Activated CD4-positive, alpha-beta T cell treated with anti-CD3 and anti-CD28 coated beads, Interleukin-2, amount 10 ng/mL, durations not matched to agents 7 days and 5 days (primary cell): ENCODE measurements at regions not wholly inside any gene's neighbourhood (a gene's known extent, or its start where the extent isn't known, plus 50 kb on each side); places are given as distances from the start of the nearest gene placed in this dataset.

ENCODE experiments used
- CTCF ChIA-PET: fragments of 350-600 bp; sonication (Branson Sonifier 250); formaldehyde crosslinking; loops from one replicate; lab custom pipeline; 2021; ENCODE audit warnings: antibody characterized with exemption; lab: Charles Lee
- POLR2A ChIA-PET: fragments of 350-600 bp; sonication (Branson Sonifier 250); formaldehyde crosslinking; loops from one replicate; lab custom pipeline; 2021; ENCODE audit warnings: antibody characterized with exemption; lab: Charles Lee
- DNase-seq: peaks from one replicate; pipeline ENCODE4 v3.0.0-alpha.2; 2020
- H3K27ac Mint-ChIP-seq: one replicate; pipeline ENCODE4 v1.8.0; 2021; ENCODE audit warnings: mild to moderate bottlenecking, moderate library complexity, mixed read lengths
- H3K27me3 Mint-ChIP-seq: one replicate; pipeline ENCODE4 v1.8.0; 2021; ENCODE audit warnings: mixed read lengths
- H3K36me3 Mint-ChIP-seq: one replicate; pipeline ENCODE4 v1.8.0; 2021; ENCODE audit warnings: low read depth, mixed read lengths
- H3K4me1 Mint-ChIP-seq: one replicate; pipeline ENCODE4 v1.8.0; 2021; ENCODE audit warnings: mixed read lengths
- H3K4me3 Mint-ChIP-seq: one replicate; pipeline ENCODE4 v1.8.0; 2021; ENCODE audit warnings: mild to moderate bottlenecking, moderate library complexity, mixed read lengths
- H3K9me3 Mint-ChIP-seq: one replicate; pipeline ENCODE4 v1.8.0; 2021; ENCODE audit warnings: mixed read lengths

- H3K4me1 Mint-ChIP-seq = no peaks in the 10 kb centered on the region
- DNase-seq = no peak
- H3K9me3 Mint-ChIP-seq = peaks cover 3% of the 10 kb centered on the region
- POLR2A ChIA-PET = no interaction called here
- H3K27ac Mint-ChIP-seq = no peak overlapping the region
- peaks cover 2% of the 10 kb centered on the region for H3K27me3 Mint-ChIP-seq
- H3K4me3 Mint-ChIP-seq = no peak overlapping the region
- no peaks in the 10 kb centered on the region for H3K36me3 Mint-ChIP-seq
- CTCF ChIA-PET = no interaction called here
Measured at GRCh38 chr2:217070043-217070430, 210.2 kb upstream of the TNP1 start.

- Mint-ChIP-seq H3K27me3 (peaks cover 2% of the 10 kb centered on the region), H3K9me3 (peaks cover 3% of the 10 kb centered on the region), H3K4me3 (no peak overlapping the region), H3K27ac (no peak overlapping the region), H3K4me1 (no peaks in the 10 kb centered on the region), H3K36me3 (no peaks in the 10 kb centered on the region)
- no peak for DNase-seq
- ChIA-PET CTCF (no interaction called here), POLR2A (no interaction called here)
Measured at GRCh38 chr2:217069263-217070042, 209.6 kb upstream of the TNP1 start.

- no peak overlapping the region for H3K27ac Mint-ChIP-seq
- no peak for DNase-seq
Measured at GRCh38 chr2:217068677-217069250, 208.9 kb upstream of the TNP1 start.

GRCh38 chr2:217067787-217068186 is 207.9 kb upstream of the TNP1 start:
- Mint-ChIP-seq H3K27ac (no peak overlapping the region), H3K4me1 (no peaks in the 10 kb centered on the region), H3K4me3 (no peak overlapping the region), H3K27me3 (peaks cover 4% of the 10 kb centered on the region), H3K36me3 (no peaks in the 10 kb centered on the region), H3K9me3 (peaks cover 3% of the 10 kb centered on the region)
- CTCF ChIA-PET = no interaction called here
- no peak for DNase-seq
- POLR2A ChIA-PET = no interaction called here

More at GRCh38 chr2:217068677-217069250, 208.9 kb upstream of the TNP1 start:
- Mint-ChIP-seq H3K4me3 (no peak overlapping the region), H3K9me3 (peaks cover 3% of the 10 kb centered on the region), H3K4me1 (no peaks in the 10 kb centered on the region), H3K36me3 (no peaks in the 10 kb centered on the region), H3K27me3 (peaks cover 2% of the 10 kb centered on the region)
- ChIA-PET POLR2A (no interaction called here), CTCF (no interaction called here)

- H3K36me3 Mint-ChIP-seq = no peaks in the 10 kb centered on the region
- H3K27me3 Mint-ChIP-seq = peaks cover 4% of the 10 kb centered on the region
- POLR2A ChIA-PET = no interaction called here
- H3K9me3 Mint-ChIP-seq = peaks cover 3% of the 10 kb centered on the region
- no peak overlapping the region for H3K4me3 Mint-ChIP-seq
- no peaks in the 10 kb centered on the region for H3K4me1 Mint-ChIP-seq
- CTCF ChIA-PET = interaction anchor here (0.6 kb wide), 1 partner anchor 91 kb away, joined by 3 read pairs; no protein-coding TSS in a partner anchor
- no peak overlapping the region for H3K27ac Mint-ChIP-seq
- DNase-seq = no peak
Measured at GRCh38 chr2:217066510-217067270, 206.8 kb upstream of the TNP1 start.

- peaks cover 4% of the 10 kb centered on the region for H3K27me3 Mint-ChIP-seq
- no peak overlapping the region for H3K4me3 Mint-ChIP-seq
- H3K4me1 Mint-ChIP-seq = no peaks in the 10 kb centered on the region
- no peaks in the 10 kb centered on the region for H3K36me3 Mint-ChIP-seq
- ChIA-PET CTCF (no interaction called here), POLR2A (no interaction called here)
- peaks cover 3% of the 10 kb centered on the region for H3K9me3 Mint-ChIP-seq
- DNase-seq = no peak
- H3K27ac Mint-ChIP-seq = no peak overlapping the region
Measured at GRCh38 chr2:217065695-217066405, 206.0 kb upstream of the TNP1 start.

- H3K9me3 Mint-ChIP-seq = peaks cover 3% of the 10 kb centered on the region
- CTCF ChIA-PET = interaction anchor here (1.2 kb wide), 1 partner anchor 9 kb away, joined by 4 read pairs; no protein-coding TSS in a partner anchor
Measured at GRCh38 chr2:217065012-217065290, 205.1 kb upstream of the TNP1 start.

GRCh38 chr2:217064234-217065011 is 204.6 kb upstream of the TNP1 start:
- Mint-ChIP-seq H3K9me3 (peaks cover 3% of the 10 kb centered on the region), H3K36me3 (no peaks in the 10 kb centered on the region), H3K4me1 (no peaks in the 10 kb centered on the region), H3K4me3 (no peak overlapping the region), H3K27ac (no peak overlapping the region), H3K27me3 (peaks cover 4% of the 10 kb centered on the region)
- DNase-seq = no peak
- ChIA-PET POLR2A (interaction anchor here (0.6 kb wide), 1 partner anchor 15 kb away, joined by 3 read pairs; no protein-coding TSS in a partner anchor), CTCF (interaction anchor here (1.2 kb wide), 1 partner anchor 10 kb away, joined by 4 read pairs; no protein-coding TSS in a partner anchor)

More at GRCh38 chr2:217065012-217065290, 205.1 kb upstream of the TNP1 start:
- DNase-seq = no peak
- no peak overlapping the region for H3K27ac Mint-ChIP-seq
- H3K36me3 Mint-ChIP-seq = no peaks in the 10 kb centered on the region
- H3K4me3 Mint-ChIP-seq = no peak overlapping the region
- H3K27me3 Mint-ChIP-seq = peaks cover 4% of the 10 kb centered on the region
- POLR2A ChIA-PET = no interaction called here
- H3K4me1 Mint-ChIP-seq = no peaks in the 10 kb centered on the region

GRCh38 chr2:217063238-217063755 is 203.4 kb upstream of the TNP1 start:
- Mint-ChIP-seq H3K4me1 (no peaks in the 10 kb centered on the region), H3K36me3 (no peaks in the 10 kb centered on the region), H3K4me3 (no peak overlapping the region), H3K27ac (no peak overlapping the region), H3K27me3 (peaks cover 8% of the 10 kb centered on the region), H3K9me3 (peaks cover 3% of the 10 kb centered on the region)
- CTCF ChIA-PET = no interaction called here
- POLR2A ChIA-PET = interaction anchor here (0.6 kb wide), 1 partner anchor 14 kb away, joined by 3 read pairs; no protein-coding TSS in a partner anchor
- no peak for DNase-seq

GRCh38 chr2:217062768-217063167 is 202.9 kb upstream of the TNP1 start:
- H3K4me3 Mint-ChIP-seq = no peak overlapping the region
- DNase-seq = no peak
- H3K36me3 Mint-ChIP-seq = no peaks in the 10 kb centered on the region
- peaks cover 3% of the 10 kb centered on the region for H3K9me3 Mint-ChIP-seq
- no peak overlapping the region for H3K27ac Mint-ChIP-seq
- CTCF ChIA-PET = no interaction called here
- H3K27me3 Mint-ChIP-seq = peaks cover 8% of the 10 kb centered on the region
- POLR2A ChIA-PET = no interaction called here
- H3K4me1 Mint-ChIP-seq = no peaks in the 10 kb centered on the region

- H3K4me3 Mint-ChIP-seq = no peak overlapping the region
- no peaks in the 10 kb centered on the region for H3K9me3 Mint-ChIP-seq
- POLR2A ChIA-PET = no interaction called here
- DNase-seq = no peak
- H3K36me3 Mint-ChIP-seq = no peaks in the 10 kb centered on the region
- no peak overlapping the region for H3K27ac Mint-ChIP-seq
- no peaks in the 10 kb centered on the region for H3K4me1 Mint-ChIP-seq
- CTCF ChIA-PET = no interaction called here
- H3K27me3 Mint-ChIP-seq = peaks cover 10% of the 10 kb centered on the region
Measured at GRCh38 chr2:217061916-217062505, 202.1 kb upstream of the TNP1 start.
